ENCODE measurements at regions not wholly inside any gene's neighbourhood (a gene's known extent, or its start where the extent isn't known, plus 50 kb on each side); places are given as distances from the start of the nearest gene placed in this dataset.

DNA sequence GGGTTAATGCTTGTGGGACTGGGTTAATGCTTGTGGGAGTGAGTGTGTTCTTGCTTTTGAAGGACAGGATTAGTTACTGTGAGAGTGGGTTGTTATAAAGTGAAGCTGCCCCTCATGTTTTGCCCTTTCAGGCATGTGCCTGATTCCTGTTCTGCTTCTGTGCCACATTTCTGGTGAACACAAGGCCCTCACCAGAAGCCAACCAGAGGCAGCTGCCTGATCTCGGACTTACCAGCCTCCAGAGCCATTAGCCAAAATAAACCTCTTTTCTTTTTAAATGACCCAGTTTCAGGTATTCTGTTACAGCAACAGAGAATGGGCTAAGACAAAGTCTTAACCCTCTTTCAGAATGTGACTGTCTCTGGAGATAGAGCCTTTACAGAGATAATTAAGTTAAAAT lies 113.3 kb upstream of the TMTC4 start:
- Histone ChIP-seq H3K18ac (ENCODE audit: low read depth, low read length) (no peak overlapping the region), H3K23ac (ENCODE audit: low read depth, low read length) (no peak overlapping the region), H3K27me3 (ENCODE audit: control insufficient read depth, insufficient read depth, low read length) (no peaks in the 10 kb centered on the region), H3K56ac (ENCODE audit: extremely low read depth, insufficient read depth, low read length) (no peak overlapping the region), H2AK5ac (ENCODE audit: low read depth, low read length) (no peak overlapping the region), H2AFZ (replicated peaks; ENCODE audit: low read length, poor library complexity) (no peak overlapping the region), H2BK20ac (ENCODE audit: low read depth, low read length) (no peak overlapping the region), H4K8ac (ENCODE audit: low read depth in 2 of 2, low read length in 2 of 2) (no peak overlapping the region), H3K36me3 (ENCODE audit: control insufficient read depth, insufficient read depth, low read length) (no peaks in the 10 kb centered on the region), H3K27ac (ENCODE audit: insufficient read depth, low read length) (no peak overlapping the region), H3K9me3 (ENCODE audit: control insufficient read depth, insufficient read depth, low read length) (no peaks in the 10 kb centered on the region), H3K4me3 (ENCODE audit: insufficient read depth, low read depth, low read length) (no peak overlapping the region), H2BK5ac (ENCODE audit: low read depth, low read length, poor library complexity, severe bottlenecking) (no peak overlapping the region), H4K91ac (ENCODE audit: insufficient read depth, low read depth, low read length) (no peak overlapping the region), H3K4ac (ENCODE audit: low read depth, low read length) (no peak overlapping the region), H2BK15ac (ENCODE audit: low read depth, low read length) (no peak overlapping the region), H3K4me1 (ENCODE audit: control insufficient read depth, insufficient read depth, low read length) (no peaks in the 10 kb centered on the region), H3K4me2 (ENCODE audit: low read depth, low read length) (no peak overlapping the region), H4K20me1 (ENCODE audit: insufficient read depth, low read length) (no peaks in the 10 kb centered on the region), H2BK120ac (ENCODE audit: low read depth, low read length) (no peak overlapping the region), H3K79me1 (ENCODE audit: low read depth in 1 of 2, low read length in 2 of 2) (no peaks in the 10 kb centered on the region), H3K9me1 (ENCODE audit: insufficient read depth, low read length) (no peaks in the 10 kb centered on the region), H2AK9ac (replicated peaks; ENCODE audit: low read depth, low read length, poor library complexity) (no peak overlapping the region), H3K9ac (ENCODE audit: low read depth, low read length) (no peak overlapping the region), H4K5ac (ENCODE audit: low read depth, low read length) (no peak overlapping the region), H3K14ac (replicated peaks; ENCODE audit: low read depth, low read length) (no peak overlapping the region)
- intact Hi-C loops (cut with micrococcal nuclease) (no loop called here), in situ Hi-C loops (cut with MboI; ENCODE audit: low sequenced_read_pairs) (no loop called here), dilution Hi-C loops (cut with HindIII; ENCODE audit: low sequenced_read_pairs, unreplicated experiment) (no loop called here)
- TF ChIP-seq RCOR1 (IDR thresholded peaks at IDR 0.05; ENCODE audit: insufficient replicate concordance, low read length) (no peak), FOS (IDR thresholded peaks at IDR 0.05; ENCODE audit: low read depth, low read length) (no peak), NFE2L2 (IDR thresholded peaks at IDR 0.05; ENCODE audit: low read depth, low read length) (no peak), POLR2A (IDR thresholded peaks at IDR 0.05; ENCODE audit: low read depth, low read length) (no peak), MAZ (IDR thresholded peaks at IDR 0.05; ENCODE audit: borderline replicate concordance, low read depth, low read length) (no peak), SMC3 (IDR thresholded peaks at IDR 0.05; ENCODE audit: low read depth, low read length) (no peak), RAD21 (IDR thresholded peaks at IDR 0.05; ENCODE audit: low read length) (no peak), RFX5 (IDR thresholded peaks at IDR 0.05; ENCODE audit: low read depth, low read length) (no peak), CEBPB (IDR thresholded peaks at IDR 0.05; ENCODE audit: low read depth, low read length) (no peak), MAFK (IDR thresholded peaks at IDR 0.05; ENCODE audit: low read depth, low read length) (no peak)
- TF ChIP-seq, protein P1, sequence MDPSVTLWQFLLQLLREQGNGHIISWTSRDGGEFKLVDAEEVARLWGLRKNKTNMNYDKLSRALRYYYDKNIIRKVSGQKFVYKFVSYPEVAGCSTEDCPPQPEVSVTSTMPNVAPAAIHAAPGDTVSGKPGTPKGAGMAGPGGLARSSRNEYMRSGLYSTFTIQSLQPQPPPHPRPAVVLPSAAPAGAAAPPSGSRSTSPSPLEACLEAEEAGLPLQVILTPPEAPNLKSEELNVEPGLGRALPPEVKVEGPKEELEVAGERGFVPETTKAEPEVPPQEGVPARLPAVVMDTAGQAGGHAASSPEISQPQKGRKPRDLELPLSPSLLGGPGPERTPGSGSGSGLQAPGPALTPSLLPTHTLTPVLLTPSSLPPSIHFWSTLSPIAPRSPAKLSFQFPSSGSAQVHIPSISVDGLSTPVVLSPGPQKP (IDR thresholded peaks at IDR 0.05; ENCODE audit: borderline replicate concordance, low read depth, low read length), result no peak
- TF ChIP-seq, protein P2, sequence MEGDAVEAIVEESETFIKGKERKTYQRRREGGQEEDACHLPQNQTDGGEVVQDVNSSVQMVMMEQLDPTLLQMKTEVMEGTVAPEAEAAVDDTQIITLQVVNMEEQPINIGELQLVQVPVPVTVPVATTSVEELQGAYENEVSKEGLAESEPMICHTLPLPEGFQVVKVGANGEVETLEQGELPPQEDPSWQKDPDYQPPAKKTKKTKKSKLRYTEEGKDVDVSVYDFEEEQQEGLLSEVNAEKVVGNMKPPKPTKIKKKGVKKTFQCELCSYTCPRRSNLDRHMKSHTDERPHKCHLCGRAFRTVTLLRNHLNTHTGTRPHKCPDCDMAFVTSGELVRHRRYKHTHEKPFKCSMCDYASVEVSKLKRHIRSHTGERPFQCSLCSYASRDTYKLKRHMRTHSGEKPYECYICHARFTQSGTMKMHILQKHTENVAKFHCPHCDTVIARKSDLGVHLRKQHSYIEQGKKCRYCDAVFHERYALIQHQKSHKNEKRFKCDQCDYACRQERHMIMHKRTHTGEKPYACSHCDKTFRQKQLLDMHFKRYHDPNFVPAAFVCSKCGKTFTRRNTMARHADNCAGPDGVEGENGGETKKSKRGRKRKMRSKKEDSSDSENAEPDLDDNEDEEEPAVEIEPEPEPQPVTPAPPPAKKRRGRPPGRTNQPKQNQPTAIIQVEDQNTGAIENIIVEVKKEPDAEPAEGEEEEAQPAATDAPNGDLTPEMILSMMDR (conservative IDR thresholded peaks at IDR 0.05; ENCODE audit: low read depth, low read length), result no peak
- TF ChIP-seq, protein P3, sequence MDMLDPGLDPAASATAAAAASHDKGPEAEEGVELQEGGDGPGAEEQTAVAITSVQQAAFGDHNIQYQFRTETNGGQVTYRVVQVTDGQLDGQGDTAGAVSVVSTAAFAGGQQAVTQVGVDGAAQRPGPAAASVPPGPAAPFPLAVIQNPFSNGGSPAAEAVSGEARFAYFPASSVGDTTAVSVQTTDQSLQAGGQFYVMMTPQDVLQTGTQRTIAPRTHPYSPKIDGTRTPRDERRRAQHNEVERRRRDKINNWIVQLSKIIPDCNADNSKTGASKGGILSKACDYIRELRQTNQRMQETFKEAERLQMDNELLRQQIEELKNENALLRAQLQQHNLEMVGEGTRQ (IDR thresholded peaks at IDR 0.05; ENCODE audit: low read depth, low read length), result no peak
- WGBS, 2 experiments (ENCODE audit: extremely low coverage in 2 of 2, insufficient read length in 1 of 2), result no CpG with 5 or more reads among the region's 1 CpG
- DNase-seq (no peak), ATAC-seq (ENCODE audit: low read depth) (no peak)
- BruUV-seq (replicated peaks), result no TSS peak
- ChIA-PET POLR2A (ENCODE audit: unreplicated experiment) (no interaction called here), CTCF (no interaction called here)
